ENCODE measurements at regions not wholly inside any gene's neighbourhood (a gene's known extent, or its start where the extent isn't known, plus 50 kb on each side); places are given as distances from the start of the nearest gene placed in this dataset.

DNA sequence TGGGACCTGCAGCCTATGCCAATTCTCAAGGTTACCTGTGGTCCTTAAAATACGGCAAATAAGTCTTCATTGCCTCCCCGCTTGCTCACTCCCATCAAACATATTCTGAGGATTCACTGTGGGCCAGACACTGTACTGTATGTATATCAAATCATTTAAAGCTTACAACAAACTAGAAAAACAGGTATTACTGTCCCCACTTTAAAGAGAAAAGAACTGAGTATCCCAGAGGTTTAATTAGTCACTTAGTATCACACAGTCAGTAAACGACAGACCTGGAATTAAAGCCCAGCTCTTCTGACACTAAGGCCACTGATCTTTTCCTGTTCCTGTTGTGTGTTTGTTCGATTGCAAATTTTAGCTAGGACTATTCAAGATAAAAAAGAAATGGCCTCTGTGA is 248.2 kb downstream of the ACTL7B start:
- DNase-seq (ENCODE audit: low read depth), result no peak
- Mint-ChIP-seq H3K27me3 (ENCODE audit: low read depth, unreplicated experiment) (peaks cover 9% of the 10 kb centered on the region), H3K36me3 (ENCODE audit: low read depth, unreplicated experiment) (no peaks in the 10 kb centered on the region), H3K4me3 (ENCODE audit: unreplicated experiment) (no peak overlapping the region), H3K9me3 (ENCODE audit: unreplicated experiment) (peaks cover 4% of the 10 kb centered on the region), H3K27ac (ENCODE audit: unreplicated experiment) (no peak overlapping the region), H3K4me1 (ENCODE audit: low read depth, unreplicated experiment) (peaks cover 3% of the 10 kb centered on the region)
- no peak for FAIRE-seq
- Histone ChIP-seq H3K4me2 (ENCODE audit: low read length) (no peak overlapping the region), H3K9ac (ENCODE audit: low read length) (no peak overlapping the region), H3K9me3 (ENCODE audit: insufficient read depth, low read depth, low read length) (no peaks in the 10 kb centered on the region), H3K79me2 (ENCODE audit: insufficient read depth, low read length) (no peaks in the 10 kb centered on the region), H2AFZ (ENCODE audit: low read depth, low read length) (no peak overlapping the region), H4K20me1 (ENCODE audit: insufficient read depth, low read length) (no peaks in the 10 kb centered on the region), H3K27me3 (ENCODE audit: insufficient read depth, low read length) (no peaks in the 10 kb centered on the region), H3K4me1 (ENCODE audit: insufficient read depth, low read length) (peaks cover 10% of the 10 kb centered on the region), H3K4me3 (ENCODE audit: insufficient read depth, low read depth, low read length) (no peak overlapping the region), H3K27ac (ENCODE audit: low read depth, low read length) (no peak overlapping the region), H3K36me3 (ENCODE audit: insufficient read depth, low read length) (no peaks in the 10 kb centered on the region)
- TF ChIP-seq, protein P1, sequence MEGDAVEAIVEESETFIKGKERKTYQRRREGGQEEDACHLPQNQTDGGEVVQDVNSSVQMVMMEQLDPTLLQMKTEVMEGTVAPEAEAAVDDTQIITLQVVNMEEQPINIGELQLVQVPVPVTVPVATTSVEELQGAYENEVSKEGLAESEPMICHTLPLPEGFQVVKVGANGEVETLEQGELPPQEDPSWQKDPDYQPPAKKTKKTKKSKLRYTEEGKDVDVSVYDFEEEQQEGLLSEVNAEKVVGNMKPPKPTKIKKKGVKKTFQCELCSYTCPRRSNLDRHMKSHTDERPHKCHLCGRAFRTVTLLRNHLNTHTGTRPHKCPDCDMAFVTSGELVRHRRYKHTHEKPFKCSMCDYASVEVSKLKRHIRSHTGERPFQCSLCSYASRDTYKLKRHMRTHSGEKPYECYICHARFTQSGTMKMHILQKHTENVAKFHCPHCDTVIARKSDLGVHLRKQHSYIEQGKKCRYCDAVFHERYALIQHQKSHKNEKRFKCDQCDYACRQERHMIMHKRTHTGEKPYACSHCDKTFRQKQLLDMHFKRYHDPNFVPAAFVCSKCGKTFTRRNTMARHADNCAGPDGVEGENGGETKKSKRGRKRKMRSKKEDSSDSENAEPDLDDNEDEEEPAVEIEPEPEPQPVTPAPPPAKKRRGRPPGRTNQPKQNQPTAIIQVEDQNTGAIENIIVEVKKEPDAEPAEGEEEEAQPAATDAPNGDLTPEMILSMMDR (IDR thresholded peaks at IDR 0.05; ENCODE audit: insufficient read depth, low read depth, low read length), result no peak
- TF ChIP-seq EZH2 (IDR thresholded peaks at IDR 0.05; ENCODE audit: insufficient read depth, low read length), result no peak

DNA sequence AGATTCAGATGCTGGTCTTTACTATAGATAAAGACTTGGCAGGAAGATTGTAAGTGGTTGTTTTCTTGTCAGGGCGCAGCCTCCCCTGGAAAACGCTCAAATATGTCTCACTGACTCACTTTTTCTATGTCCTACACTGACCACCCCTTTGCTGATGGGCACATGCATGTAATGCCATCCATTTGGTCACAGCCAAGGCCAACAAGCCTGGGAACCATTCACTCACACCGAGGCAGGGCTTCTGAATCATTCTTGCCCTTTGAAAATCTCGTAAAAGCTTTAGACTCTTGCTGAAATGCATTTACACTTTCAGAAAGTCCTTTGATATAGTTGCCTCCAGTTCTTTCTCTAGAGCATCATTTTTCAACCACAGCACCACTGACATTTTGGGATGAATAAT is 249.4 kb downstream of the ACTL7B start:
- H3K27me3 Mint-ChIP-seq (ENCODE audit: low read depth, unreplicated experiment), result peaks cover 12% of the 10 kb centered on the region
- peaks cover 10% of the 10 kb centered on the region for H3K4me1 ChIP-seq (ENCODE audit: insufficient read depth, low read length)
- H3K4me3 ChIP-seq (ENCODE audit: insufficient read depth, low read depth, low read length), result no peak overlapping the region
- H3K79me2 ChIP-seq (ENCODE audit: insufficient read depth, low read length), result no peaks in the 10 kb centered on the region
- H2AFZ ChIP-seq (ENCODE audit: low read depth, low read length), result no peak overlapping the region
- TF ChIP-seq, protein P1 (IDR thresholded peaks at IDR 0.05; ENCODE audit: insufficient read depth, low read depth, low read length), result no peak
- TF ChIP-seq EZH2 (IDR thresholded peaks at IDR 0.05; ENCODE audit: insufficient read depth, low read length), result no peak
- DNase-seq (ENCODE audit: low read depth), result no peak
- no peak overlapping the region for H3K27ac Mint-ChIP-seq (ENCODE audit: unreplicated experiment)
- H3K4me2 ChIP-seq (ENCODE audit: low read length), result no peak overlapping the region
- no peaks in the 10 kb centered on the region for H4K20me1 ChIP-seq (ENCODE audit: insufficient read depth, low read length)
- peaks cover 4% of the 10 kb centered on the region for H3K9me3 Mint-ChIP-seq (ENCODE audit: unreplicated experiment)
- H3K27me3 ChIP-seq (ENCODE audit: insufficient read depth, low read length), result no peaks in the 10 kb centered on the region
- H3K9ac ChIP-seq (ENCODE audit: low read length), result no peak overlapping the region
- no peak overlapping the region for H3K4me3 Mint-ChIP-seq (ENCODE audit: unreplicated experiment)
- no peaks in the 10 kb centered on the region for H3K9me3 ChIP-seq (ENCODE audit: insufficient read depth, low read depth, low read length)
- H3K4me1 Mint-ChIP-seq (ENCODE audit: low read depth, unreplicated experiment), result peaks cover 3% of the 10 kb centered on the region
- H3K36me3 ChIP-seq (ENCODE audit: insufficient read depth, low read length), result no peaks in the 10 kb centered on the region
- H3K27ac ChIP-seq (ENCODE audit: low read depth, low read length), result no peak overlapping the region
- FAIRE-seq, result no peak
- H3K36me3 Mint-ChIP-seq (ENCODE audit: low read depth, unreplicated experiment), result no peaks in the 10 kb centered on the region

DNA sequence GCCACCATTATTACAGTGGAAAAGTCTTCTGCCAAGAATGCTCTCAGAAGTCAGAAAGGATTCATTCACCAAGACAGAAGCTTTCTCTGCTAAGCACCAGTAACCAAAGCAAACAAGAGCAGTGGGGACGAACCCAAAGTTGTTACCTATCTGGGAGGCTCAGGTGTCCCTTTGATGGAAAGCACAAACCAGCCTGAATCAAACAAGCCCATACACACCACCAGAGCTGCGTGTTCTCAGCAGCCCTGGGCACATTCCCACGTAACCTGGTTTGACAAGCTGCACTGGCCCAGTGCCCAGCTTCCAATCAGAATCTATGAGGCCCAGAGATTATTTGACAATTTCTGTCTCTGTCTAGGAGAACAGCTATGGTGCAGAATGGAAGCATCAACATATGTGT is 252.6 kb downstream of the ACTL7B start:
- TF ChIP-seq EZH2 (IDR thresholded peaks at IDR 0.05; ENCODE audit: insufficient read depth, low read length), result no peak
- TF ChIP-seq, protein P1 (IDR thresholded peaks at IDR 0.05; ENCODE audit: insufficient read depth, low read depth, low read length), result no peak
- no peaks in the 10 kb centered on the region for H3K27me3 ChIP-seq (ENCODE audit: insufficient read depth, low read length)
- DNase-seq (ENCODE audit: low read depth), result no peak
- no peak overlapping the region for H3K4me2 ChIP-seq (ENCODE audit: low read length)
- H3K36me3 ChIP-seq (ENCODE audit: insufficient read depth, low read length), result no peaks in the 10 kb centered on the region
- H3K4me3 ChIP-seq (ENCODE audit: insufficient read depth, low read depth, low read length), result no peak overlapping the region
- no peak overlapping the region for H3K9ac ChIP-seq (ENCODE audit: low read length)
- Mint-ChIP-seq H3K27me3 (ENCODE audit: low read depth, unreplicated experiment) (peaks cover 12% of the 10 kb centered on the region), H3K9me3 (ENCODE audit: unreplicated experiment) (peaks cover 4% of the 10 kb centered on the region), H3K4me1 (ENCODE audit: low read depth, unreplicated experiment) (peaks cover 3% of the 10 kb centered on the region), H3K4me3 (ENCODE audit: unreplicated experiment) (no peak overlapping the region), H3K36me3 (ENCODE audit: low read depth, unreplicated experiment) (no peaks in the 10 kb centered on the region), H3K27ac (ENCODE audit: unreplicated experiment) (no peak overlapping the region)
- H3K4me1 ChIP-seq (ENCODE audit: insufficient read depth, low read length), result no peaks in the 10 kb centered on the region
- no peak overlapping the region for H3K27ac ChIP-seq (ENCODE audit: low read depth, low read length)
- no peaks in the 10 kb centered on the region for H3K79me2 ChIP-seq (ENCODE audit: insufficient read depth, low read length)
- H2AFZ ChIP-seq (ENCODE audit: low read depth, low read length), result no peak overlapping the region
- no peak for FAIRE-seq
- H4K20me1 ChIP-seq (ENCODE audit: insufficient read depth, low read length), result no peaks in the 10 kb centered on the region
- no peaks in the 10 kb centered on the region for H3K9me3 ChIP-seq (ENCODE audit: insufficient read depth, low read depth, low read length)

All from astrocyte (in vitro differentiated cells and primary cell).